ENCODE measurements at regions not wholly inside any gene's neighbourhood (a gene's known extent, or its start where the extent isn't known, plus 50 kb on each side); places are given as distances from the start of the nearest gene placed in this dataset.

GRCh38 chr15:70342554-70343548 is 245.1 kb upstream of the TLE3 start:
- no peak for DNase-seq

- no peak for DNase-seq
Observed at GRCh38 chr15:70342141-70342540, 244.4 kb upstream of the TLE3 start.

DNA sequence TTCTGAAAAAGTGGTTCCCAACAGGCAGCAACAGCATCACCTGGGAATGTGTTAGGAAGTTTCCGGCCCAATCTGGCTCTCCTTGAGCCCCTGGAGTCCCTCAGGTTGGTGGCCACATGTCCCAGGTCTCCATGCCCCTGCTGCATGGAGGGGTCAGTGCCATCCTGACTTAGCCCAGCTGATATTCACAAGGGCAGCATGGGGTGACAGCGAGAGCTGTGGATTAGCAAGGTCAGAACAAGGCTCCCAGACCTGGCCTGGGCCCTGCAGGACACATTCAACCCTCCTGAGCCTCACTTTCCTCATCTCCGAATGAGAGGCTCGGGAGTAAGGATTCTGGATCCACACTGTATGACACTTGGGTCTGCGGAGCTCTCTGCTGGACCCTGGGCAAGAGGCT is 243.8 kb upstream of the TLE3 start:
- no peak for DNase-seq

GRCh38 chr15:70340494-70340870 is 242.8 kb upstream of the TLE3 start:
- no peak for DNase-seq

- peak; percentile 31 for DNase-seq
Observed at GRCh38 chr15:70339571-70340493, 242.1 kb upstream of the TLE3 start.

DNA sequence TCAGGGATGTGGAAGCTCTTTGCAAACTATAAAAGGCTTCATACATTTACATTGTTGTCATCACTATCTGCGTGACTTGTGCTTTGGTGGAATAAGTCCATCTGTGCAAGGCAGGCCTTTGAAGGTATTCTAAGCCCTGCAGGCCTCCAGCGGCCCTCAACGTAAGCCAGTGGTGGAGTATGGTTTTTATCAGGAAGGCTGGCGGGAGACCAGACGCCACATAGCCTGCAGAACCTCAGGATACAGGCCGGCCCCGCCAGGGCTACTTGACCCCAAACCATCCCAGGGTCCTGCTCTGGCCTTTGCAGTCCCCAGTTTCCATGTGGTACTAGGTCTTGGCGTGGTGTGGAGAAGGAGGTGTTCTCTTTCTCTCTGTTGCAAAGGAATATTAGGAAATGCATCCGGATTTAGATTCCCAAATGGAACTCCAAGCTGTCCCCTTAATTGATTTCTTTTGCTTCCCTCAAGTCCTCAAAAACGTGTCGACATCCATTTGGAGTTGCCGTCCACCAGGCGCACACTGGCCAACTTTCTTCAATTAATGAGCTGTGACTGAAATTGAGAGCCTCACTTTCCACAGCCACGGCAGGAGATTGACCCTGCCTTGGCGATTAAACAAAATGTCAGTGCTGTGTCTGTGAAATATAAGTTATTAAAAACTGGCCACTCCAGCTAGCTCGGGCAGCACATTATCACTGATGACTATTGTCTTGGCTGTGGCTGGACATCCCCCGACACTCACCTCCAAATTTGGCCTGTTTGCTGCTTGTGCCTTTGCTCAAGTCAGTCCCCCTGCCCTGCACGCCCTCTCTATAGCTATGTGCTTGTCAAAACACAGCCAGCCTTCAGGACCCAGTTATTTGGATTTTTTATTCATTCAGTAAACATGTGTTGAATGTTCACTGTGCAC is 239.8 kb upstream of the TLE3 start:
- no peak for DNase-seq

GRCh38 chr15:70336425-70337009 is 238.8 kb upstream of the TLE3 start:
- DNase-seq = no peak

DNA sequence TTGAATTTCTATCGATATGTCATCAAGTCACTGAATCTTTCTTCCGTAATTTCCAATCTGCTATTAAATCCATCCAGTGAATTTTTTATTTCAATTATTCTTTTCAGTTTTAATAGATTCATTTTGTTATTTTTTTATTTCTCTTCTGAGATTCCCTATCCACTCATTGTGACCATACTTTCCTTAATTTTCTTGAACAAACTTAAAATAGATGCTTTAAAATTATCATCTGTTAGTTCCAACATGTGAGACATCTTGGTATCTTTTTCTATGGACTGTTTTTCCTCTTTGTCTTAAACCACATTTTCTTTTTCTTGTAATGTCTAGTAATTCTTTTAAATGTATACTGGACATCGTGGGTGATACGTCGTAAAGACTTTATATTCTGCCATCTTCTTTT is 236.6 kb upstream of the TLE3 start:
- no peak for DNase-seq

GRCh38 chr15:70329179-70329578 is 231.5 kb upstream of the TLE3 start:
- DNase-seq = no peak

GRCh38 chr15:70328679-70329115 is 231.0 kb upstream of the TLE3 start:
- DNase-seq = no peak

- no peak for DNase-seq
Observed at GRCh38 chr15:70327856-70328678, 230.3 kb upstream of the TLE3 start.

DNA sequence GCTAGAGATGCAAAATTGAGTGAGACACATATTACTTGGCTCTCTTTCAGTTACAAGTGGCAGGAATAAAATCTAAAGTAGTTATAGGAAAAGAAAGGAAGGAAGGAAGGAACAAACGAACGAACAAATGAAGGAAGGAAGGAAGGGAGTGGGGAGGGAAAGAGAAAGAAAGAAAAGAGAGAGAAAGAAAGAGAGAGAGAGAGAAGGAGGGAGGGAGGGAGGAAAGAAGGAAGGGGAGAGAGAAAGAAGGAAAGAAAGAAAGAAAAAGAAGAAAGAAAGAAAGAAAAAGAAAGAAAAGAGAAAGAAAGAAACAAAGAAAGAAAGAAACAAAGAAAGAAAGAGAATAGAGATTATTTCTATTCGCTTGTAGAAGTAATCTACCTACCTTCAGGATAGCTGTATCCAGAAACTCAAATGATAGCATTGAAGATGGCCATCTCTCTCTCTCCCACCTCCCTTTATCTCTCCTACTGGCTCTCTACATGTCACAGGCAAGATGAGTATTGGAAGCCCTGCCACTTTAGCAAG is 229.7 kb upstream of the TLE3 start:
- DNase-seq = no peak

- peak; percentile 5 for DNase-seq
Observed at GRCh38 chr15:70324001-70324974, 226.6 kb upstream of the TLE3 start.

- DNase-seq = no peak
Observed at GRCh38 chr15:70323111-70323851, 225.6 kb upstream of the TLE3 start.

GRCh38 chr15:70322051-70322668 is 224.4 kb upstream of the TLE3 start:
- no peak for DNase-seq

DNA sequence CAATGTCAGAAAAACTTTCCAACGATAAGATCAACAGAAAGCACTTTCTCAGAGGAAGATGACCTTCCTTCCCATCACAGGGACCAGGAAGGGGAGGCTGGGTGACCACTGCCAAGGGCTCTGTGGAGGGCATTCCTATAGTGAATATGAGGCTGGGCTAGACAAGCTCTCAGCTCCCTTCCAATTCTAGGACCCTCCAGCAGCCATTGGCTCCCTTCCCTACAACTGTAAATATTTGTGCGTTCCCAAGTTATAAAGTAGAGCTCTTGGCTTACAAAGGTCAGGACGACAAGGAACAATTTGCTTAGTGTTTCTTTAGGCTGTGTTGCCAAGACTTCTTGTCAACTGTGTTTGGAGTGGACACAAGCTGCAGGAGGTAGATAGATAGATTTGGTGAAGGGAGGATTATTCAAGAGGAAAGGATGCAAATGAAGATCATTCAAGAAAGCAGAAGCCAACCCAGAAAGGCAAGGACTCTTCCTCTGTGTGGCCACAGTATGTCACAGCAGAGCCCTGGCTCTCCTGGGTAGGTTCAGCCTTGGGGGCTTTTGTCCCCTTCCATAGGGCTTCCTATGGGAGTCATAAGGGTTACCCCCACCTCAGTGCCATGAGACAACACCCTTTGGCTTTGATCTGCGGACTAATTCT is 223.6 kb upstream of the TLE3 start:
- DNase-seq = no peak

DNA sequence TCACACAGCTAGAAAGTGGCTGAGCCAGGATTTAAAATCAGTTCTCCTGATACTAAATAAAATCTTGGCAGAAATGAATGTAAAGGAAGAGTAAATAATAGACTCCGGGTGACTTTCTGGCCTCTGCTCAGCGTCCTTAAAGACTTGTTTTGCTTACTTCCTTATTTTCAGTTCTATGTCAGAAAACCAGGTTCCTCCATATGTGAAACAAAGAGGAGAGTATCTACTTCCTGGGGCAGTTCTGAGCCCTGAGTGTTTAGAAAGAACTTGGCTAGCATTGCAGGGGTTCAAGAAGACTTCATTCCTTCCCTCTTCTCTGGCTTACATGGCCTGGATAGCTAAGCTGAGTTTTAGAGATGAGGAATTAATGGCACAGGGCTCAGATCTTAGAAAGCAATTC is 222.8 kb upstream of the TLE3 start:
- DNase-seq = no peak

GRCh38 chr15:70320077-70320476 is 222.4 kb upstream of the TLE3 start:
- DNase-seq = no peak

All from NCI-H2029 (cell line).